ENCODE measurements at regions not wholly inside any gene's neighbourhood (a gene's known extent, or its start where the extent isn't known, plus 50 kb on each side); places are given as distances from the start of the nearest gene placed in this dataset.
A peak's percentile ranks its signal among the peaks of the same experiment; 100 is the strongest.

GRCh38 chr9:119765632-119766175, 396.5 kb upstream of the BRINP1 start:
- DNase-seq (ENCODE audit: low read depth): no peak
- Histone ChIP-seq H3K4me3 (ENCODE audit: low read depth, low read length) (no peak overlapping the region), H3K27me3 (ENCODE audit: control insufficient read depth, insufficient read depth, low read length) (no peaks in the 10 kb centered on the region), H3K36me3 (ENCODE audit: control insufficient read depth, insufficient read depth, low read length) (no peaks in the 10 kb centered on the region)
- TF ChIP-seq CTCF (IDR thresholded peaks at IDR 0.05; ENCODE audit: insufficient read depth, low read length, poor library complexity, severe bottlenecking): no peak

GRCh38 chr9:119763260-119763659, 394.0 kb upstream of the BRINP1 start:
- Histone ChIP-seq H3K27me3 (ENCODE audit: control insufficient read depth, insufficient read depth, low read length) (no peaks in the 10 kb centered on the region), H3K36me3 (ENCODE audit: control insufficient read depth, insufficient read depth, low read length) (no peaks in the 10 kb centered on the region), H3K4me3 (ENCODE audit: low read depth, low read length) (no peak overlapping the region)
- DNase-seq (ENCODE audit: low read depth): no peak
- no peak for TF ChIP-seq CTCF (IDR thresholded peaks at IDR 0.05; ENCODE audit: insufficient read depth, low read length, poor library complexity, severe bottlenecking)

- no peaks in the 10 kb centered on the region for H3K27me3 ChIP-seq (ENCODE audit: control insufficient read depth, insufficient read depth, low read length)
- no peak overlapping the region for H3K4me3 ChIP-seq (ENCODE audit: low read depth, low read length)
- no peak for TF ChIP-seq CTCF (IDR thresholded peaks at IDR 0.05; ENCODE audit: insufficient read depth, low read length, poor library complexity, severe bottlenecking)
- H3K36me3 ChIP-seq (ENCODE audit: control insufficient read depth, insufficient read depth, low read length): no peaks in the 10 kb centered on the region
- peak; percentile 18 for DNase-seq (ENCODE audit: low read depth)
Measured at GRCh38 chr9:119761812-119762211, 392.6 kb upstream of the BRINP1 start.

- Histone ChIP-seq H3K36me3 (ENCODE audit: control insufficient read depth, insufficient read depth, low read length) (no peaks in the 10 kb centered on the region), H3K4me3 (ENCODE audit: low read depth, low read length) (no peak overlapping the region), H3K27me3 (ENCODE audit: control insufficient read depth, insufficient read depth, low read length) (no peaks in the 10 kb centered on the region)
- no peak for DNase-seq (ENCODE audit: low read depth)
- no peak for TF ChIP-seq CTCF (IDR thresholded peaks at IDR 0.05; ENCODE audit: insufficient read depth, low read length, poor library complexity, severe bottlenecking)
Measured at GRCh38 chr9:119758990-119759389, 389.8 kb upstream of the BRINP1 start.

- no peaks in the 10 kb centered on the region for H3K36me3 ChIP-seq (ENCODE audit: control insufficient read depth, insufficient read depth, low read length)
- DNase-seq (ENCODE audit: low read depth): no peak
- no peak overlapping the region for H3K4me3 ChIP-seq (ENCODE audit: low read depth, low read length)
- TF ChIP-seq CTCF (IDR thresholded peaks at IDR 0.05; ENCODE audit: insufficient read depth, low read length, poor library complexity, severe bottlenecking): no peak
- no peaks in the 10 kb centered on the region for H3K27me3 ChIP-seq (ENCODE audit: control insufficient read depth, insufficient read depth, low read length)
Measured at GRCh38 chr9:119758241-119758640, 389.0 kb upstream of the BRINP1 start.

GRCh38 chr9:119739476-119739875, 370.2 kb upstream of the BRINP1 start:
- Histone ChIP-seq H3K27me3 (ENCODE audit: control insufficient read depth, insufficient read depth, low read length) (no peaks in the 10 kb centered on the region), H3K36me3 (ENCODE audit: control insufficient read depth, insufficient read depth, low read length) (no peaks in the 10 kb centered on the region), H3K4me3 (ENCODE audit: low read depth, low read length) (no peak overlapping the region)
- no peak for DNase-seq (ENCODE audit: low read depth)
- TF ChIP-seq CTCF (IDR thresholded peaks at IDR 0.05; ENCODE audit: insufficient read depth, low read length, poor library complexity, severe bottlenecking): no peak

All from kidney epithelial cell (primary cell).